Spleen (tissue), 7 donors: ENCODE measurements at regions not wholly inside any gene's neighbourhood (a gene's known extent, or its start where the extent isn't known, plus 50 kb on each side); places are given as distances from the start of the nearest gene placed in this dataset.

Experiments
- CTCF ChIP-seq, 11 experiments: fragments of 200-600 bp in 7 of 11; fragments of 450-650 bp in 4 of 11; sonication (generic) in 4 of 11; IDR thresholded peaks in 8 of 11; conservative IDR thresholded peaks in 3 of 11; 1 replicate in 7 of 11; 2 replicates in 4 of 11; pipeline versions ENCODE4 v1.4.0 to v1.8.0; 2016 to 2021; ENCODE audit warnings: antibody characterized with exemption in 11 of 11, inconsistent platforms in 4 of 11, mild to moderate bottlenecking in 1 of 11
- POLR2AphosphoS5 ChIP-seq, 3 donors: sonication (generic); formaldehyde crosslinking; IDR thresholded peaks; one replicate each; pipeline ENCODE4 v1.5.1; 2017; ENCODE audit warnings: antibody characterized with exemption in 3 of 3
- donor health status: DM: no; HTN: no; CAD: no; lungs with moderate emphysema.
- donor health status: DM: no; HTN: no; CAD: no.
- donor health status: DM: no; HTN: no; CAD: no.

GRCh38 chr5:44875661-44876605 lies 67.2 kb downstream of the MRPS30 start:
- no peak for TF ChIP-seq CTCF (IDR thresholded peaks at IDR 0.05 in 8 of 11, conservative IDR thresholded peaks at IDR 0.05 in 3 of 11)
- TF ChIP-seq POLR2AphosphoS5 (IDR thresholded peaks at IDR 0.05): no peak
